GM10248 (cell line): ENCODE measurements at regions not wholly inside any gene's neighbourhood (a gene's known extent, or its start where the extent isn't known, plus 50 kb on each side); places are given as distances from the start of the nearest gene placed in this dataset.

Source experiments
- CTCF ChIA-PET: fragments of 300-600 bp; sonication (Branson Sonifier 250); formaldehyde crosslinking; extraction: SDS; loops from one replicate; lab custom pipeline; 2021; ENCODE audit warnings: antibody characterized with exemption; lab: Yijun Ruan, JAX
- POLR2A ChIA-PET: fragments of 350-650 bp; sonication (Branson Sonifier 250); formaldehyde crosslinking; extraction: SDS; loops from one replicate; lab custom pipeline; 2020; ENCODE audit warnings: antibody characterized with exemption; lab: Yijun Ruan, JAX
- DNase-seq: peaks from one replicate; pipeline ENCODE4 v3.0.0; 2012; ENCODE audit errors: extremely low spot score
- CTCF ChIP-seq: IDR thresholded peaks from 2 replicates; pipeline ENCODE4 v1.5.1; 2012; ENCODE audit warnings: mild to moderate bottlenecking, low read depth; ENCODE audit errors: extremely low read depth, missing control alignments, control extremely low read depth

- CTCF ChIA-PET = no interaction called here
- POLR2A ChIA-PET = no interaction called here
- DNase-seq = no peak
- TF ChIP-seq CTCF = no peak
Observed at GRCh38 chr12:39036105-39036504, 130.7 kb upstream of the CPNE8 start.

- DNase-seq = no peak
- ChIA-PET POLR2A (no interaction called here), CTCF (no interaction called here)
- TF ChIP-seq CTCF = no peak
Observed at GRCh38 chr12:39033782-39034181, 128.4 kb upstream of the CPNE8 start.

GRCh38 chr12:39032448-39032847 lies 127.1 kb upstream of the CPNE8 start:
- TF ChIP-seq CTCF = no peak
- ChIA-PET CTCF (interaction anchor here (0.9 kb wide), 1 partner anchor 30 kb away, joined by 3 read pairs; no protein-coding TSS in a partner anchor), POLR2A (no interaction called here)
- DNase-seq = no peak

- CTCF ChIA-PET = interaction anchor here (1.4 kb wide), 1 partner anchor 8 kb away, joined by 4 read pairs; no protein-coding TSS in a partner anchor
- no peak for TF ChIP-seq CTCF
- no peak for DNase-seq
- POLR2A ChIA-PET = no interaction called here
Observed at GRCh38 chr12:39032034-39032433, 126.6 kb upstream of the CPNE8 start.

GRCh38 chr12:39028382-39028781 lies 123.0 kb upstream of the CPNE8 start:
- ChIA-PET POLR2A (no interaction called here), CTCF (interaction anchor here (1.0 kb wide), 1 partner anchor 12 kb away, joined by 6 read pairs; no protein-coding TSS in a partner anchor)
- no peak for TF ChIP-seq CTCF
- no peak for DNase-seq

- TF ChIP-seq CTCF = no peak
- ChIA-PET POLR2A (no interaction called here), CTCF (no interaction called here)
- DNase-seq = no peak
Observed at GRCh38 chr12:39012870-39013269, 107.5 kb upstream of the CPNE8 start.
